ENCODE measurements at regions not wholly inside any gene's neighbourhood (a gene's known extent, or its start where the extent isn't known, plus 50 kb on each side); places are given as distances from the start of the nearest gene placed in this dataset.
"Not testable (repeated sequence)": the region's sequence is repeated elsewhere in the genome, so short reads cannot be mapped to it uniquely, and the experiment has no call there.

GRCh38 chr10:33039181-33039580 lies 81.2 kb upstream of the ITGB1 start:
- no peak for DNase-seq (ENCODE audit: low read depth in 1 of 2, low spot score in 1 of 2)

- DNase-seq (ENCODE audit: low read depth in 1 of 2, low spot score in 1 of 2): no peak
These were observed 80.6 kb upstream of the ITGB1 start for GRCh38 chr10:33038672-33039071.

- DNase-seq (ENCODE audit: low read depth in 1 of 2, low spot score in 1 of 2): no peak
These were observed 79.7 kb upstream of the ITGB1 start for GRCh38 chr10:33037726-33038125.

- no peak for DNase-seq (ENCODE audit: low read depth in 1 of 2, low spot score in 1 of 2)
These were observed 78.6 kb upstream of the ITGB1 start for GRCh38 chr10:33036670-33037069.

GRCh38 chr10:33035411-33035810 lies 77.4 kb upstream of the ITGB1 start:
- no peak for DNase-seq (ENCODE audit: low read depth in 1 of 2, low spot score in 1 of 2)

GRCh38 chr10:33034931-33035330 lies 76.9 kb upstream of the ITGB1 start:
- DNase-seq (ENCODE audit: low read depth in 1 of 2, low spot score in 1 of 2): no peak

GRCh38 chr10:33032654-33033151 lies 74.7 kb upstream of the ITGB1 start:
- no peak for DNase-seq (ENCODE audit: low read depth in 1 of 2, low spot score in 1 of 2)

GRCh38 chr10:33031815-33032653 lies 74.0 kb upstream of the ITGB1 start:
- no peak for DNase-seq (ENCODE audit: low read depth in 1 of 2, low spot score in 1 of 2)

- DNase-seq (ENCODE audit: low read depth in 1 of 2, low spot score in 1 of 2): no peak
These were observed 73.1 kb upstream of the ITGB1 start for GRCh38 chr10:33031171-33031570.

GRCh38 chr10:33028515-33028914 lies 70.5 kb upstream of the ITGB1 start:
- not testable (repeated sequence) for DNase-seq (ENCODE audit: low read depth in 1 of 2, low spot score in 1 of 2)

- no peak for DNase-seq (ENCODE audit: low read depth in 1 of 2, low spot score in 1 of 2)
These were observed 69.1 kb upstream of the ITGB1 start for GRCh38 chr10:33027088-33027487.

GRCh38 chr10:33026422-33026821 lies 68.4 kb upstream of the ITGB1 start:
- DNase-seq (ENCODE audit: low read depth in 1 of 2, low spot score in 1 of 2): no peak

GRCh38 chr10:33025910-33026309 lies 67.9 kb upstream of the ITGB1 start:
- DNase-seq (ENCODE audit: low read depth in 1 of 2, low spot score in 1 of 2): no peak

GRCh38 chr10:33025039-33025438 lies 67.0 kb upstream of the ITGB1 start:
- no peak for DNase-seq (ENCODE audit: low read depth in 1 of 2, low spot score in 1 of 2)

GRCh38 chr10:33022691-33023090 lies 64.7 kb upstream of the ITGB1 start:
- no peak for DNase-seq (ENCODE audit: low read depth in 1 of 2, low spot score in 1 of 2)

GRCh38 chr10:33022090-33022489 lies 64.1 kb upstream of the ITGB1 start:
- no peak for DNase-seq (ENCODE audit: low read depth in 1 of 2, low spot score in 1 of 2)

- DNase-seq (ENCODE audit: low read depth in 1 of 2, low spot score in 1 of 2): no peak
These were observed 59.0 kb upstream of the ITGB1 start for GRCh38 chr10:33016988-33017387.

- DNase-seq (ENCODE audit: low read depth in 1 of 2, low spot score in 1 of 2): no peak
These were observed 57.9 kb upstream of the ITGB1 start for GRCh38 chr10:33015761-33016547.

GRCh38 chr10:33013331-33013730 lies 55.3 kb upstream of the ITGB1 start:
- not testable (repeated sequence) for DNase-seq (ENCODE audit: low read depth in 1 of 2, low spot score in 1 of 2)

GRCh38 chr10:33012306-33012705 lies 54.3 kb upstream of the ITGB1 start:
- DNase-seq (ENCODE audit: low read depth in 1 of 2, low spot score in 1 of 2): no peak

GRCh38 chr10:33010132-33011037 lies 52.4 kb upstream of the ITGB1 start:
- peak in 1 of 2 donors; percentile 17 for DNase-seq (ENCODE audit: low read depth in 1 of 2, low spot score in 1 of 2)

Measured in activated T-helper 1 cell treated with anti-CD3 and anti-CD28 coated beads, Interleukin-2, amount 50 U/mL, for 16 hours (primary cell).